Astrocyte of the spinal cord (primary cell): ENCODE measurements at regions not wholly inside any gene's neighbourhood (a gene's known extent, or its start where the extent isn't known, plus 50 kb on each side); places are given as distances from the start of the nearest gene placed in this dataset.

Source experiments
- DNase-seq: peaks from one replicate; pipeline ENCODE4 v3.0.0; 2011; ENCODE audit warnings: low read depth, low spot score
- H3K4me3 ChIP-seq: 2 replicates; pipeline ENCODE4 v1.5.1; 2011; ENCODE audit warnings: low read depth, mild to moderate bottlenecking, low read length, moderate library complexity
- CTCF ChIP-seq: IDR thresholded peaks from 2 replicates; pipeline ENCODE4 v1.5.1; 2012; ENCODE audit warnings: low read depth, mild to moderate bottlenecking, low read length, inconsistent platforms
- in situ Hi-C: cut with HindIII; loops from 2 replicates; pipeline ENCODE4 v1.10.0; 2017; ENCODE audit warnings: low sequenced_read_pairs

GRCh38 chr4:104589264-104589868 lies 94.7 kb upstream of the CXXC4 start:
- in situ Hi-C loops = no loop called here
- TF ChIP-seq CTCF = no peak
- H3K4me3 ChIP-seq = no peak overlapping the region
- no peak for DNase-seq

- no peak overlapping the region for H3K4me3 ChIP-seq
- in situ Hi-C loops = no loop called here
- no peak for DNase-seq
- no peak for TF ChIP-seq CTCF
Measured at GRCh38 chr4:104591510-104591911, 96.8 kb upstream of the CXXC4 start.

GRCh38 chr4:104592183-104592582 lies 97.5 kb upstream of the CXXC4 start:
- in situ Hi-C loops = no loop called here

GRCh38 chr4:104593019-104593418 lies 98.3 kb upstream of the CXXC4 start:
- no peak overlapping the region for H3K4me3 ChIP-seq
- in situ Hi-C loops = no loop called here
- peak; percentile 38 for DNase-seq
- no peak for TF ChIP-seq CTCF

More at GRCh38 chr4:104592183-104592582, 97.5 kb upstream of the CXXC4 start:
- DNase-seq = no peak
- no peak for TF ChIP-seq CTCF
- H3K4me3 ChIP-seq = no peak overlapping the region

GRCh38 chr4:104596189-104596588 lies 101.5 kb upstream of the CXXC4 start:
- in situ Hi-C loops = no loop called here
- no peak for DNase-seq
- no peak overlapping the region for H3K4me3 ChIP-seq
- no peak for TF ChIP-seq CTCF

- no peak for DNase-seq
- TF ChIP-seq CTCF = no peak
- in situ Hi-C loops = no loop called here
Measured at GRCh38 chr4:104615496-104615895, 120.8 kb upstream of the CXXC4 start.

More at GRCh38 chr4:104615496-104615895, 120.8 kb upstream of the CXXC4 start:
- no peak overlapping the region for H3K4me3 ChIP-seq
